Mammary epithelial cell (primary cell): ENCODE measurements at regions not wholly inside any gene's neighbourhood (a gene's known extent, or its start where the extent isn't known, plus 50 kb on each side); places are given as distances from the start of the nearest gene placed in this dataset.
"Not testable (repeated sequence)": the region's sequence is repeated elsewhere in the genome, so short reads cannot be mapped to it uniquely, and the experiment has no call there.

Source experiments
- EZH2 ChIP-seq: IDR thresholded peaks from 2 replicates; pipeline ENCODE4 v1.6.1; 2012; ENCODE audit warnings: low read length, inconsistent platforms, borderline replicate concordance
- TF ChIP-seq, protein P1 (sequence below), 2 donors: IDR thresholded peaks in 1 of 2; conservative IDR thresholded peaks in 1 of 2; 2 replicates each; pipeline ENCODE4 v1.5.1; 2011 to 2012; ENCODE audit warnings: inconsistent platforms in 2 of 2, low read length in 2 of 2, mild to moderate bottlenecking in 2 of 2, control low read depth in 1 of 2, low read depth in 1 of 2; ENCODE audit not compliant: insufficient read depth in 1 of 2; ENCODE audit errors: extremely low read depth in 1 of 2

DNA sequence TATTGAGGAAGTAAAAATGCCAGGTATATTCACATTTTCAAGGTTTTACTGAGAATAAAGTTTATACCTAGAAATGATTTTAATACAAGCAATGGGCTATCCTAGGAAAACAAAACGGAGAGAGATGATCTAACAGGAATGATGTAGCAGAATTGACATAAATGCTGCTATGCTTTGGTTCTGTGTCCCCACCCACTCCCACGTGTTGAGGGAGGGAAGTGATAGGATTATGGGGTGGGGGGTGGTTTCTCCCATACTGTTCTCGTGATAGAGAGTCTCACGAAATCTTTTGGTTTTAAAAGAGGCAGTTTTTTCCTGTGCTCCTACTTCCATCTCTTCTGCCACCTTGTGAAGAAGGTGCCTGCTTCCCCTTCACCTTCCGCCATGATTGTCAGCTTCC, 236.2 kb upstream of the ZNF337 start:
- TF ChIP-seq, protein P1, sequence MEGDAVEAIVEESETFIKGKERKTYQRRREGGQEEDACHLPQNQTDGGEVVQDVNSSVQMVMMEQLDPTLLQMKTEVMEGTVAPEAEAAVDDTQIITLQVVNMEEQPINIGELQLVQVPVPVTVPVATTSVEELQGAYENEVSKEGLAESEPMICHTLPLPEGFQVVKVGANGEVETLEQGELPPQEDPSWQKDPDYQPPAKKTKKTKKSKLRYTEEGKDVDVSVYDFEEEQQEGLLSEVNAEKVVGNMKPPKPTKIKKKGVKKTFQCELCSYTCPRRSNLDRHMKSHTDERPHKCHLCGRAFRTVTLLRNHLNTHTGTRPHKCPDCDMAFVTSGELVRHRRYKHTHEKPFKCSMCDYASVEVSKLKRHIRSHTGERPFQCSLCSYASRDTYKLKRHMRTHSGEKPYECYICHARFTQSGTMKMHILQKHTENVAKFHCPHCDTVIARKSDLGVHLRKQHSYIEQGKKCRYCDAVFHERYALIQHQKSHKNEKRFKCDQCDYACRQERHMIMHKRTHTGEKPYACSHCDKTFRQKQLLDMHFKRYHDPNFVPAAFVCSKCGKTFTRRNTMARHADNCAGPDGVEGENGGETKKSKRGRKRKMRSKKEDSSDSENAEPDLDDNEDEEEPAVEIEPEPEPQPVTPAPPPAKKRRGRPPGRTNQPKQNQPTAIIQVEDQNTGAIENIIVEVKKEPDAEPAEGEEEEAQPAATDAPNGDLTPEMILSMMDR (conservative IDR thresholded peaks at IDR 0.05 in 1 of 2, IDR thresholded peaks at IDR 0.05 in 1 of 2; ENCODE audit: extremely low read depth in 1 of 2, insufficient read depth in 1 of 2, low read depth in 1 of 2, low read length in 2 of 2) = not testable (repeated sequence)
- TF ChIP-seq EZH2 = not testable (repeated sequence)
